H1 (cell line): ENCODE measurements at regions not wholly inside any gene's neighbourhood (a gene's known extent, or its start where the extent isn't known, plus 50 kb on each side); places are given as distances from the start of the nearest gene placed in this dataset.

Experiments
- CEBPB ChIP-seq: IDR thresholded peaks from 2 replicates; pipeline ENCODE4 v1.6.1; 2012; ENCODE audit warnings: low read depth, low read length
- CHD2 ChIP-seq: IDR thresholded peaks from 2 replicates; pipeline ENCODE4 v1.6.1; 2012; ENCODE audit warnings: low read length, improper control_type of control experiment
- ZNF274 ChIP-seq: IDR thresholded peaks from 2 replicates; pipeline ENCODE4 v1.7.0; 2012; ENCODE audit warnings: low read length, borderline replicate concordance; ENCODE audit errors: extremely low read depth
- TF ChIP-seq, protein P1 (sequence below), 3 experiments: IDR thresholded peaks; 1 replicate in 2 of 3; 2 replicates in 1 of 3; pipeline versions ENCODE4 v1.5.1 to v1.6.1; 2011; ENCODE audit warnings: low read length in 3 of 3, mild to moderate bottlenecking in 3 of 3, inconsistent platforms in 2 of 3, low read depth in 1 of 3, moderate library complexity in 1 of 3; ENCODE audit not compliant: insufficient read depth in 1 of 3; ENCODE audit errors: control extremely low read depth in 1 of 3

DNA sequence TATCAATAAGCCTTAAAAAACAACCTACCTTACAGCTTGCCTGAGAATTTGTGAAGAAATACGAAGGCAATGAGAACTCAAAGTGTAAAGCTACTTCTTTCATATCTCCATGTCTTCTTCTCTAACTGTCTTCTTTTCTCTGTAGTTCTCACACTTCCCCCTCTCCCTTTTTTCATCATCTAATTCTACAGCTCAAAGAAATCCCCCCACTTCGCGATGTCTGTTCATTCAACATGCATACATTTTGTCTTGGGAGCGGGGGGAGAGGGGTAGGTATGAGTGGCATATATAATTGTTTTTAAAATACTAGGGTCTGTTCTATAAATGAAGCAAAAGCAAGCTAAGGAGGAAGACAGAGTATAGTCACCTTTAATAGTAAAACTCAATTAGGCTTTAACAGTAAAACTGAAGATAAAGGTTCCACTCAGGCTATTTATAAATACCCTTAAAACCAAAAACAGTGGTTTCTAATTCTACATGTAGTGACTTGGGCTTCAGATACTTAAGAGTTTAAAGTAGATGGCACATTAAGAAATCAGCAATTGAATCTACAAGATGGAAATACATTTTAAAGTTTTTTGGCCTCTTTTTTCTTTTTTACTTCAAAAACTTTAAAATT lies 106.9 kb downstream of the KLF12 start:
- TF ChIP-seq, protein P1, sequence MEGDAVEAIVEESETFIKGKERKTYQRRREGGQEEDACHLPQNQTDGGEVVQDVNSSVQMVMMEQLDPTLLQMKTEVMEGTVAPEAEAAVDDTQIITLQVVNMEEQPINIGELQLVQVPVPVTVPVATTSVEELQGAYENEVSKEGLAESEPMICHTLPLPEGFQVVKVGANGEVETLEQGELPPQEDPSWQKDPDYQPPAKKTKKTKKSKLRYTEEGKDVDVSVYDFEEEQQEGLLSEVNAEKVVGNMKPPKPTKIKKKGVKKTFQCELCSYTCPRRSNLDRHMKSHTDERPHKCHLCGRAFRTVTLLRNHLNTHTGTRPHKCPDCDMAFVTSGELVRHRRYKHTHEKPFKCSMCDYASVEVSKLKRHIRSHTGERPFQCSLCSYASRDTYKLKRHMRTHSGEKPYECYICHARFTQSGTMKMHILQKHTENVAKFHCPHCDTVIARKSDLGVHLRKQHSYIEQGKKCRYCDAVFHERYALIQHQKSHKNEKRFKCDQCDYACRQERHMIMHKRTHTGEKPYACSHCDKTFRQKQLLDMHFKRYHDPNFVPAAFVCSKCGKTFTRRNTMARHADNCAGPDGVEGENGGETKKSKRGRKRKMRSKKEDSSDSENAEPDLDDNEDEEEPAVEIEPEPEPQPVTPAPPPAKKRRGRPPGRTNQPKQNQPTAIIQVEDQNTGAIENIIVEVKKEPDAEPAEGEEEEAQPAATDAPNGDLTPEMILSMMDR (IDR thresholded peaks at IDR 0.05; ENCODE audit: control extremely low read depth in 1 of 3, insufficient read depth in 1 of 3, low read depth in 1 of 3, low read length in 3 of 3), result no peak
- TF ChIP-seq CHD2 (no peak), ZNF274 (no peak), CEBPB (no peak)
